ENCODE measurements at regions not wholly inside any gene's neighbourhood (a gene's known extent, or its start where the extent isn't known, plus 50 kb on each side); places are given as distances from the start of the nearest gene placed in this dataset.

DNA sequence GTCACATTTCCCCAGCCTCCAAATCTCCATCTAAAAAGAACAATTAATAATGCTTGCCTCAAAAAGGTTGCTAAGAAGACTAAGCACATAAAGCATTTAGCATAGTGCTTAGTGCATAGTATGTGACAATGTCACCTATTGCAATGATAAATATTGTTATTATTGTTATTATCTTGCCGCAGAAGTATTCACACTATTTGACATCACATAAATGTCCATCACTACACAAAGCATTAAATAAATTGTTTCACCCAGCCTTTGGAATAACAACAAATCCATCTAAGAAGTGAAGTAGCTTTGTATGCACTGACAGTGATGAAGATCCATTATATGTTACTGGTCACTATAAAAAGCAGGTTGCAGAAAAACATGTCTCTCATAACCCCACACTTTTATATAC is 2263.9 kb upstream of the WWC1 start:
- Histone ChIP-seq H3K9ac (ENCODE audit: low read length) (no peak overlapping the region), H4K20me1 (ENCODE audit: low read depth, low read length) (no peaks in the 10 kb centered on the region)

GRCh38 chr5:166031926-166032325 is 2259.5 kb upstream of the WWC1 start:
- Histone ChIP-seq H3K27me3 (ENCODE audit: low read length) (no peaks in the 10 kb centered on the region), H3K79me2 (ENCODE audit: insufficient read depth, low read length) (no peaks in the 10 kb centered on the region), H3K4me2 (ENCODE audit: low read depth, low read length, poor library complexity, severe bottlenecking) (no peak overlapping the region), H3K4me3 (ENCODE audit: insufficient read depth, low read length, poor library complexity, severe bottlenecking) (no peak overlapping the region), H3K27ac (ENCODE audit: low read depth, low read length) (no peak overlapping the region), H3K36me3 (ENCODE audit: low read length) (no peaks in the 10 kb centered on the region), H4K20me1 (ENCODE audit: low read depth, low read length) (no peaks in the 10 kb centered on the region), H3K9me2 (replicated peaks; ENCODE audit: insufficient read depth, low read length) (no peaks in the 10 kb centered on the region), H3K9me3 (ENCODE audit: insufficient read depth, low read length) (no peaks in the 10 kb centered on the region), H2AFZ (ENCODE audit: low read depth, low read length, severe bottlenecking) (no peak overlapping the region), H3F3A (ENCODE audit: insufficient read depth) (no peaks in the 10 kb centered on the region), H3K9ac (ENCODE audit: low read length) (no peak overlapping the region)
- TF ChIP-seq, protein P1, sequence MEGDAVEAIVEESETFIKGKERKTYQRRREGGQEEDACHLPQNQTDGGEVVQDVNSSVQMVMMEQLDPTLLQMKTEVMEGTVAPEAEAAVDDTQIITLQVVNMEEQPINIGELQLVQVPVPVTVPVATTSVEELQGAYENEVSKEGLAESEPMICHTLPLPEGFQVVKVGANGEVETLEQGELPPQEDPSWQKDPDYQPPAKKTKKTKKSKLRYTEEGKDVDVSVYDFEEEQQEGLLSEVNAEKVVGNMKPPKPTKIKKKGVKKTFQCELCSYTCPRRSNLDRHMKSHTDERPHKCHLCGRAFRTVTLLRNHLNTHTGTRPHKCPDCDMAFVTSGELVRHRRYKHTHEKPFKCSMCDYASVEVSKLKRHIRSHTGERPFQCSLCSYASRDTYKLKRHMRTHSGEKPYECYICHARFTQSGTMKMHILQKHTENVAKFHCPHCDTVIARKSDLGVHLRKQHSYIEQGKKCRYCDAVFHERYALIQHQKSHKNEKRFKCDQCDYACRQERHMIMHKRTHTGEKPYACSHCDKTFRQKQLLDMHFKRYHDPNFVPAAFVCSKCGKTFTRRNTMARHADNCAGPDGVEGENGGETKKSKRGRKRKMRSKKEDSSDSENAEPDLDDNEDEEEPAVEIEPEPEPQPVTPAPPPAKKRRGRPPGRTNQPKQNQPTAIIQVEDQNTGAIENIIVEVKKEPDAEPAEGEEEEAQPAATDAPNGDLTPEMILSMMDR (IDR thresholded peaks at IDR 0.05; ENCODE audit: insufficient read depth, low read length, poor library complexity, severe bottlenecking) = no peak
- no peak for TF ChIP-seq EZH2phosphoT487 (conservative IDR thresholded peaks at IDR 0.05; ENCODE audit: low read length)

More for the DNA sequence above, 2263.9 kb upstream of the WWC1 start:
- TF ChIP-seq, protein P1 (IDR thresholded peaks at IDR 0.05; ENCODE audit: insufficient read depth, low read length, poor library complexity, severe bottlenecking) = no peak
- no peak for TF ChIP-seq EZH2phosphoT487 (conservative IDR thresholded peaks at IDR 0.05; ENCODE audit: low read length)
- H3K4me2 ChIP-seq (ENCODE audit: low read depth, low read length, poor library complexity, severe bottlenecking) = no peak overlapping the region
- H2AFZ ChIP-seq (ENCODE audit: low read depth, low read length, severe bottlenecking) = no peak overlapping the region
- no peaks in the 10 kb centered on the region for H3K27me3 ChIP-seq (ENCODE audit: low read length)
- no peaks in the 10 kb centered on the region for H3F3A ChIP-seq (ENCODE audit: insufficient read depth)
- no peaks in the 10 kb centered on the region for H3K9me3 ChIP-seq (ENCODE audit: insufficient read depth, low read length)
- no peaks in the 10 kb centered on the region for H3K79me2 ChIP-seq (ENCODE audit: insufficient read depth, low read length)
- H3K36me3 ChIP-seq (ENCODE audit: low read length) = no peaks in the 10 kb centered on the region
- H3K9me2 ChIP-seq (replicated peaks; ENCODE audit: insufficient read depth, low read length) = no peaks in the 10 kb centered on the region; the same call in 1 of the 2 replicates
- H3K4me3 ChIP-seq (ENCODE audit: insufficient read depth, low read length, poor library complexity, severe bottlenecking) = no peak overlapping the region
- no peak overlapping the region for H3K27ac ChIP-seq (ENCODE audit: low read depth, low read length)

DNA sequence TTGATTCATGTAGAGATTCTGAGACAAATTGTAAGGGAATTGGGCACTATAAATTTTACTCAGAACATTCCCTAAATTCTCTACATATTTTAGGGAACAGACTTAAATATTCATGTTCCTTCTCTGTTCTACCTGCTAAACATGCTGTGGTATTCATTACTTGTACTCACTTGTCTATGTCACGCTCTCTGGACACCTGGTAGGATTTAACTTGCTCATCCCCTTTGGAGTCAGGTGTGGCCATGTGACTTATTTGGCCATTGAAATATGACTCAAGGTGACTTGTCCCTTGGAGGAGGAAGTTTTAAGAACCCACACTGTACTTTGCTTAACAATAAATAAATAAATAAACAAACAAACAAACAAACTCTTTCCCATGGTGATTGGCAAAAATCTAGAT is 2258.8 kb upstream of the WWC1 start:
- Histone ChIP-seq H3F3A (ENCODE audit: insufficient read depth) (no peaks in the 10 kb centered on the region), H3K4me2 (ENCODE audit: low read depth, low read length, poor library complexity, severe bottlenecking) (no peak overlapping the region), H3K27me3 (ENCODE audit: low read length) (no peaks in the 10 kb centered on the region), H3K79me2 (ENCODE audit: insufficient read depth, low read length) (no peaks in the 10 kb centered on the region), H3K4me3 (ENCODE audit: insufficient read depth, low read length, poor library complexity, severe bottlenecking) (no peak overlapping the region), H3K9me2 (replicated peaks; ENCODE audit: insufficient read depth, low read length) (no peaks in the 10 kb centered on the region), H3K9ac (ENCODE audit: low read length) (no peak overlapping the region), H2AFZ (ENCODE audit: low read depth, low read length, severe bottlenecking) (no peak overlapping the region), H3K36me3 (ENCODE audit: low read length) (no peaks in the 10 kb centered on the region), H3K27ac (ENCODE audit: low read depth, low read length) (no peak overlapping the region), H3K9me3 (ENCODE audit: insufficient read depth, low read length) (no peaks in the 10 kb centered on the region), H4K20me1 (ENCODE audit: low read depth, low read length) (no peaks in the 10 kb centered on the region)
- no peak for TF ChIP-seq EZH2phosphoT487 (conservative IDR thresholded peaks at IDR 0.05; ENCODE audit: low read length)
- TF ChIP-seq, protein P1 (IDR thresholded peaks at IDR 0.05; ENCODE audit: insufficient read depth, low read length, poor library complexity, severe bottlenecking) = no peak

Measured in SU-DHL-6 (cell line).